C1 segment of cervical spinal cord (tissue), 14 donors: ENCODE measurements at regions not wholly inside any gene's neighbourhood (a gene's known extent, or its start where the extent isn't known, plus 50 kb on each side); places are given as distances from the start of the nearest gene placed in this dataset.
"Not testable (repeated sequence)": the region's sequence is repeated elsewhere in the genome, so short reads cannot be mapped to it uniquely, and the experiment has no call there.

Experiments
- DNase-seq, 14 donors: peaks; one replicate each; lab custom pipeline; 2025; lab: John Stamatoyannopoulos, UW

GRCh38 chr20:43837856-43838702 lies 76.6 kb upstream of the TOX2 start:
- DNase-seq: no peak

- DNase-seq: no peak
Measured at GRCh38 chr20:43836790-43837189, 77.9 kb upstream of the TOX2 start.

- DNase-seq: no peak
Measured at GRCh38 chr20:43835944-43836508, 78.6 kb upstream of the TOX2 start.

- peak in 1 of 14 donors; percentile 18 for DNase-seq
Measured at GRCh38 chr20:43833511-43834395, 80.9 kb upstream of the TOX2 start.

- no peak for DNase-seq
Measured at GRCh38 chr20:43832961-43833360, 81.7 kb upstream of the TOX2 start.

- DNase-seq: no peak
Measured at GRCh38 chr20:43832096-43832816, 82.4 kb upstream of the TOX2 start.

GRCh38 chr20:43831481-43832065 lies 83.1 kb upstream of the TOX2 start:
- no peak for DNase-seq

GRCh38 chr20:43830883-43831282 lies 83.8 kb upstream of the TOX2 start:
- no peak for DNase-seq

GRCh38 chr20:43829951-43830690 lies 84.5 kb upstream of the TOX2 start:
- no peak for DNase-seq

- DNase-seq: no peak
Measured at GRCh38 chr20:43827940-43828562, 86.6 kb upstream of the TOX2 start.

- not testable (repeated sequence) for DNase-seq
Measured at GRCh38 chr20:43826943-43827342, 87.7 kb upstream of the TOX2 start.

- peak in 1 of 14 donors; percentile 5 for DNase-seq
Measured at GRCh38 chr20:43825581-43825980, 89.1 kb upstream of the TOX2 start.

GRCh38 chr20:43825051-43825402 lies 89.6 kb upstream of the TOX2 start:
- no peak for DNase-seq

- DNase-seq: peak in 3 of 14 donors; percentile 2 to 62 (median 3)
Measured at GRCh38 chr20:43824309-43825050, 90.2 kb upstream of the TOX2 start.

GRCh38 chr20:43821795-43822194 lies 92.9 kb upstream of the TOX2 start:
- DNase-seq: no peak

GRCh38 chr20:43820731-43821330 lies 93.8 kb upstream of the TOX2 start:
- DNase-seq: no peak

GRCh38 chr20:43812216-43812615 lies 85.4 kb upstream of the GTSF1L start:
- DNase-seq: no peak

GRCh38 chr20:43809206-43809819 lies 82.5 kb upstream of the GTSF1L start:
- no peak for DNase-seq
